H9 (cell line): ENCODE measurements at regions not wholly inside any gene's neighbourhood (a gene's known extent, or its start where the extent isn't known, plus 50 kb on each side); places are given as distances from the start of the nearest gene placed in this dataset.

Source experiments
- DNase-seq: peaks from one replicate; pipeline ENCODE4 v3.0.0-alpha.2; 2017
- H2AFZ ChIP-seq: one replicate; pipeline ENCODE4 v1.6.1; 2013; ENCODE audit warnings: mild to moderate bottlenecking, low read length, control low read depth, moderate library complexity
- H2AK5ac ChIP-seq: 2 replicates; pipeline ENCODE4 v1.6.1; 2013; ENCODE audit warnings: low read length, control low read depth, mixed read lengths; ENCODE audit not compliant: insufficient read length
- H2BK120ac ChIP-seq: one replicate; pipeline ENCODE4 v1.6.1; 2013; ENCODE audit warnings: low read depth, mild to moderate bottlenecking, low read length, control low read depth, inconsistent platforms; ENCODE audit not compliant: poor library complexity, severe bottlenecking
- H2BK12ac ChIP-seq: 2 replicates; pipeline ENCODE4 v1.6.1; 2013; ENCODE audit warnings: low read length, control low read depth, mixed read lengths, low read depth; ENCODE audit not compliant: insufficient read length
- H2BK15ac ChIP-seq: 2 replicates; pipeline ENCODE4 v1.6.1; 2013; ENCODE audit warnings: low read depth, low read length, control low read depth
- H2BK20ac ChIP-seq: one replicate; pipeline ENCODE4 v1.6.1; 2013; ENCODE audit warnings: low read depth, mild to moderate bottlenecking, low read length, control low read depth, inconsistent platforms; ENCODE audit not compliant: poor library complexity, severe bottlenecking
- H2BK5ac ChIP-seq: 2 replicates; pipeline ENCODE4 v1.6.1; 2013; ENCODE audit warnings: low read length, control low read depth, mixed read lengths; ENCODE audit not compliant: insufficient read length
- H3K14ac ChIP-seq: 2 replicates; pipeline ENCODE4 v1.6.1; 2013; ENCODE audit warnings: low read length, control low read depth; ENCODE audit not compliant: insufficient read depth
- H3K18ac ChIP-seq: 2 replicates; pipeline ENCODE4 v1.6.1; 2013; ENCODE audit warnings: low read depth, mild to moderate bottlenecking, mixed read lengths, low read length, control low read depth; ENCODE audit not compliant: insufficient read length
- H3K23ac ChIP-seq: 2 replicates; pipeline ENCODE4 v1.6.1; 2013; ENCODE audit warnings: low read length, control low read depth, mixed read lengths, low read depth; ENCODE audit not compliant: insufficient read length
- H3K23me2 ChIP-seq: 2 replicates; pipeline ENCODE4 v1.6.1; 2013; ENCODE audit warnings: low read depth, mild to moderate bottlenecking, mixed read lengths, low read length, control low read depth; ENCODE audit not compliant: insufficient read length, poor library complexity, severe bottlenecking
- H3K27ac ChIP-seq: 2 replicates; pipeline ENCODE4 v1.5.1; 2013; ENCODE audit warnings: low read length, control low read depth, mixed read lengths, low read depth; ENCODE audit not compliant: insufficient read length
- H3K27me3 ChIP-seq: 2 replicates; pipeline ENCODE4 v1.6.1; 2013; ENCODE audit warnings: low read length, control low read depth, inconsistent platforms; ENCODE audit not compliant: insufficient read depth
- H3K4ac ChIP-seq: 2 replicates; pipeline ENCODE4 v1.6.1; 2013; ENCODE audit warnings: low read depth, mild to moderate bottlenecking, control low read depth, inconsistent platforms, low read length, moderate library complexity
- H3K4me1 ChIP-seq: 2 replicates; pipeline ENCODE4 v1.6.1; 2013; ENCODE audit warnings: low read length, control low read depth, inconsistent platforms; ENCODE audit not compliant: insufficient read depth
- H3K4me2 ChIP-seq: 2 replicates; pipeline ENCODE4 v1.6.1; 2013; ENCODE audit warnings: low read length, control low read depth, mixed read lengths; ENCODE audit not compliant: insufficient read length, insufficient read depth
- H3K56ac ChIP-seq: 2 replicates; pipeline ENCODE4 v1.6.1; 2013; ENCODE audit warnings: low read depth, mild to moderate bottlenecking, mixed read lengths, low read length, control low read depth; ENCODE audit not compliant: insufficient read length
- H3K79me1 ChIP-seq: 2 replicates; pipeline ENCODE4 v1.6.1; 2013; ENCODE audit warnings: low read depth, mild to moderate bottlenecking, moderate library complexity, low read length, control low read depth, inconsistent platforms; ENCODE audit not compliant: insufficient read depth, poor library complexity, severe bottlenecking
- H3K79me2 ChIP-seq: 2 replicates; pipeline ENCODE4 v1.6.1; 2013; ENCODE audit warnings: low read length, control low read depth, inconsistent platforms; ENCODE audit not compliant: insufficient read depth
- H3K9ac ChIP-seq: 2 replicates; pipeline ENCODE4 v1.6.1; 2013; ENCODE audit warnings: low read length, control low read depth, mixed read lengths; ENCODE audit not compliant: insufficient read length; ENCODE audit errors: extremely low read depth
- H3K9me3 ChIP-seq: one replicate; pipeline ENCODE4 v1.6.1; 2013; ENCODE audit warnings: low read depth, low read length, inconsistent platforms; ENCODE audit not compliant: control insufficient read depth
- H3T11ph ChIP-seq: one replicate; pipeline ENCODE4 v1.6.1; 2013; ENCODE audit warnings: mild to moderate bottlenecking, low read length, control low read depth, inconsistent platforms
- H4K20me1 ChIP-seq: one replicate; pipeline ENCODE4 v1.6.1; 2013; ENCODE audit not compliant: control insufficient read depth, insufficient read length, insufficient read depth
- H4K5ac ChIP-seq: 2 replicates; pipeline ENCODE4 v1.6.1; 2013; ENCODE audit warnings: low read depth, mild to moderate bottlenecking, mixed read lengths, low read length, control low read depth; ENCODE audit not compliant: insufficient read length
- H4K8ac ChIP-seq: replicated peaks from 2 replicates; pipeline ENCODE4 v1.6.1; 2013; ENCODE audit warnings: low read length, control low read depth, mixed read lengths, low read depth; ENCODE audit not compliant: insufficient read length
- H4K91ac ChIP-seq: 2 replicates; pipeline ENCODE4 v1.6.1; 2013; ENCODE audit warnings: low read depth, mild to moderate bottlenecking, moderate library complexity, mixed read lengths, low read length, control low read depth; ENCODE audit not compliant: insufficient read length
- H3K27ac Mint-ChIP-seq, 3 experiments: 2 replicates in 2 of 3; 3 replicates in 1 of 3; pipeline ENCODE4 v1.8.0; 2020 to 2021; ENCODE audit warnings: mixed read lengths in 3 of 3, mild to moderate bottlenecking in 1 of 3, moderate library complexity in 1 of 3
- H3K27me3 Mint-ChIP-seq: 2 replicates; pipeline ENCODE4 v1.8.0; 2021; ENCODE audit warnings: low read depth, mild to moderate bottlenecking, moderate library complexity, mixed read lengths
- H3K36me3 Mint-ChIP-seq, 3 experiments: 2 replicates in 2 of 3; 3 replicates in 1 of 3; pipeline ENCODE4 v1.8.0; 2020 to 2021; ENCODE audit warnings: low read depth in 3 of 3, mixed read lengths in 3 of 3; ENCODE audit not compliant: insufficient read depth in 1 of 3
- H3K4me1 Mint-ChIP-seq, 2 experiments: 2 replicates each; pipeline ENCODE4 v1.8.0; 2020; ENCODE audit warnings: mixed read lengths in 2 of 2
- H3K4me3 Mint-ChIP-seq, 2 experiments: 2 replicates in 1 of 2; 3 replicates in 1 of 2; pipeline ENCODE4 v1.8.0; 2020 to 2021; ENCODE audit warnings: mild to moderate bottlenecking in 2 of 2, mixed read lengths in 2 of 2, moderate library complexity in 1 of 2
- H3K9me3 Mint-ChIP-seq, 2 experiments: 2 replicates in 1 of 2; 3 replicates in 1 of 2; pipeline ENCODE4 v1.8.0; 2020; ENCODE audit warnings: mild to moderate bottlenecking in 2 of 2, mixed read lengths in 2 of 2, moderate library complexity in 1 of 2
- WGBS: extraction: QIAGEN DNeasy Blood & Tissue Kit; methylation state at CpG from one replicate; pipeline ENCODE4 v1.1.7; 2013; ENCODE audit warnings: missing lambda C conversion rate, low lambda C conversion rate, mixed read lengths; ENCODE audit not compliant: insufficient read length; ENCODE audit errors: extremely low coverage; 5-methylcytosine and 5-hydroxymethylcytosine counted together
- TF ChIP-seq, protein P1 (sequence below): fragments of 200-600 bp; sonication (generic); conservative IDR thresholded peaks from 3 replicates; pipeline ENCODE4 v1.8.0; 2021; ENCODE audit warnings: antibody characterized with exemption, mild to moderate bottlenecking

DNA sequence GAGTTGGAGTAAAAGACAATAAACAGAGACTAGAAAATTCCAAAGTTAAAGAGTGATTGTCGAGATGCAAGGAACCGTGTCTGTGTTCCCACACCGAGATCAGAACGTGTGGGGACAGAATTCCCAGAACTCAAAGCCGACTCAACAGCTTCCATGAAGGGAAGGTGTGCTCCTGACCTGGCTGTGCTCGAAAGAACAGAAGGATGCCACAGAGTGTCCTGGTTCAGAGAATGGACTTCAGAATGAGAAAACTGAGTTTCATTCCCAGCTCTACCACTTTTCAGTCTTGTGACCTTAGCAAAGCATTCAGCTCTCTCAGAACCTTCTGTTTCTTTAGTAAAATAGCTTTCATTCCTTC is 420.0 kb upstream of the SLC30A5 start:
- Histone ChIP-seq H2BK20ac (no peak overlapping the region), H3K27me3 (no peaks in the 10 kb centered on the region), H3K4me2 (no peak overlapping the region), H2AFZ (no peak overlapping the region), H3K9ac (no peak overlapping the region), H3K9me3 (no peaks in the 10 kb centered on the region), H4K8ac (no peak overlapping the region), H3K4ac (no peak overlapping the region), H3K14ac (no peak overlapping the region), H3K27ac (no peak overlapping the region), H3K79me2 (no peaks in the 10 kb centered on the region), H3K23me2 (no peaks in the 10 kb centered on the region), H3T11ph (no peak overlapping the region), H2BK15ac (no peak overlapping the region), H3K23ac (no peak overlapping the region), H3K4me1 (peaks cover 7% of the 10 kb centered on the region; the same call in 1 of the 2 replicates), H2BK120ac (no peak overlapping the region), H3K56ac (no peak overlapping the region), H4K91ac (no peak overlapping the region), H3K79me1 (no peaks in the 10 kb centered on the region), H2BK12ac (no peak overlapping the region), H2AK5ac (no peak overlapping the region), H4K5ac (no peak overlapping the region), H4K20me1 (no peaks in the 10 kb centered on the region), H3K18ac (no peak overlapping the region), H2BK5ac (no peak overlapping the region)
- no peaks in the 10 kb centered on the region for H3K27me3 Mint-ChIP-seq
- DNase-seq = no peak
- TF ChIP-seq, protein P1, sequence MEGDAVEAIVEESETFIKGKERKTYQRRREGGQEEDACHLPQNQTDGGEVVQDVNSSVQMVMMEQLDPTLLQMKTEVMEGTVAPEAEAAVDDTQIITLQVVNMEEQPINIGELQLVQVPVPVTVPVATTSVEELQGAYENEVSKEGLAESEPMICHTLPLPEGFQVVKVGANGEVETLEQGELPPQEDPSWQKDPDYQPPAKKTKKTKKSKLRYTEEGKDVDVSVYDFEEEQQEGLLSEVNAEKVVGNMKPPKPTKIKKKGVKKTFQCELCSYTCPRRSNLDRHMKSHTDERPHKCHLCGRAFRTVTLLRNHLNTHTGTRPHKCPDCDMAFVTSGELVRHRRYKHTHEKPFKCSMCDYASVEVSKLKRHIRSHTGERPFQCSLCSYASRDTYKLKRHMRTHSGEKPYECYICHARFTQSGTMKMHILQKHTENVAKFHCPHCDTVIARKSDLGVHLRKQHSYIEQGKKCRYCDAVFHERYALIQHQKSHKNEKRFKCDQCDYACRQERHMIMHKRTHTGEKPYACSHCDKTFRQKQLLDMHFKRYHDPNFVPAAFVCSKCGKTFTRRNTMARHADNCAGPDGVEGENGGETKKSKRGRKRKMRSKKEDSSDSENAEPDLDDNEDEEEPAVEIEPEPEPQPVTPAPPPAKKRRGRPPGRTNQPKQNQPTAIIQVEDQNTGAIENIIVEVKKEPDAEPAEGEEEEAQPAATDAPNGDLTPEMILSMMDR = no peak
- H3K9me3 Mint-ChIP-seq = peaks cover 0 to 3% of the 10 kb centered on the region in 2 experiments; a peak in 1 of 5 replicates
- H3K36me3 Mint-ChIP-seq = no peaks in the 10 kb centered on the region
- no CpG with 5 or more reads among the region's 6 CpGs for WGBS
- H3K4me1 Mint-ChIP-seq = peaks cover 12 to 17% of the 10 kb centered on the region in 2 experiments
- H3K4me3 Mint-ChIP-seq = no peak overlapping the region
- no peak overlapping the region for H3K27ac Mint-ChIP-seq
